Upper lobe of left lung (tissue), 4 donors: ENCODE measurements at regions not wholly inside any gene's neighbourhood (a gene's known extent, or its start where the extent isn't known, plus 50 kb on each side); places are given as distances from the start of the nearest gene placed in this dataset.
"Not testable (repeated sequence)": the region's sequence is repeated elsewhere in the genome, so short reads cannot be mapped to it uniquely, and the experiment has no call there.

Experiments used
- CTCF ChIP-seq, 6 experiments: fragments of 450-650 bp in 4 of 6; fragments of 200-600 bp in 2 of 6; sonication (generic) in 2 of 6; IDR thresholded peaks; one replicate each; pipeline ENCODE4 v1.5.1; 2016 to 2019; ENCODE audit warnings: antibody characterized with exemption in 6 of 6
- EP300 ChIP-seq, 4 donors: sonication (generic); formaldehyde crosslinking; IDR thresholded peaks; one replicate each; pipeline ENCODE4 v1.5.1; 2017; ENCODE audit warnings: antibody characterized with exemption in 4 of 4, control low read depth in 2 of 4
- POLR2AphosphoS5 ChIP-seq, 2 donors: sonication (generic); formaldehyde crosslinking; IDR thresholded peaks; one replicate each; pipeline ENCODE4 v1.5.1; 2017; ENCODE audit warnings: antibody characterized with exemption in 2 of 2

DNA sequence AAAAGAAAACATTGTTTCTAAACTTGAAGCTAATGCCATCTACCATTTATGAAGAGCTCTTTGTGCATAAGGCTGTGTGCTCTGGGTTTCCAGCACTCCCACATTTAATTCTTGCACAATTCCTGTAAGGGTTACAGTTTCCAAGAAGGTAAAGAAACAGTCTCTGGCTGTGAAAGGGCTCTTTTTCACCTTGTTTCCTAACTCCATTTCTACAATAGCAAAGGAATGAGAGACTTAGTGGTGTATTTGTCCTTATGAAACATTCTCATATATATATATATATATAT lies 196.9 kb downstream of the SPATA31A7 start:
- TF ChIP-seq CTCF, EP300, POLR2AphosphoS5 (IDR thresholded peaks at IDR 0.05): not testable (repeated sequence)
